ENCODE measurements at regions not wholly inside any gene's neighbourhood (a gene's known extent, or its start where the extent isn't known, plus 50 kb on each side); places are given as distances from the start of the nearest gene placed in this dataset.

DNA sequence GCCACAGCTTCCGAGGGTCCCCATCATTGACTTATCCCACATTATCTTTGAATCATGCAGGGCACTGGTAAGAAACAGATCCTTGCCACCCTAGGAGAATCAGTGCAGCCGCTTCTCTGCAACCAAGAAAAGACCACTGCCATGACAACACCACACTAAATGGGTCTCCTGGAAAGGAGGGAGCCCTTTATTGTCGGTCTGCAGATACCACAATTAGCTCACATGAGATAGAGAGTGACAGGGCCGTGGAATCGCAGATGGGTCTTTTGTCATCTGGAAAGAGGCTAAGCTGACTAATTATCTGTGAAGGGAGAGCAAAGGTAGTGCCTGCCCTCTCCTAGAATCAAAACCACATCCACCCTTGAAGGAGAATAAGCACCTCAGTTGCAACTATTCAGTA, 178.3 kb upstream of the MYO16 start:
- no peak overlapping the region for H3K27ac ChIP-seq
- no peak for DNase-seq (ENCODE audit: low spot score)
- no peak overlapping the region for H3K4me3 ChIP-seq
- TF ChIP-seq, protein P1, sequence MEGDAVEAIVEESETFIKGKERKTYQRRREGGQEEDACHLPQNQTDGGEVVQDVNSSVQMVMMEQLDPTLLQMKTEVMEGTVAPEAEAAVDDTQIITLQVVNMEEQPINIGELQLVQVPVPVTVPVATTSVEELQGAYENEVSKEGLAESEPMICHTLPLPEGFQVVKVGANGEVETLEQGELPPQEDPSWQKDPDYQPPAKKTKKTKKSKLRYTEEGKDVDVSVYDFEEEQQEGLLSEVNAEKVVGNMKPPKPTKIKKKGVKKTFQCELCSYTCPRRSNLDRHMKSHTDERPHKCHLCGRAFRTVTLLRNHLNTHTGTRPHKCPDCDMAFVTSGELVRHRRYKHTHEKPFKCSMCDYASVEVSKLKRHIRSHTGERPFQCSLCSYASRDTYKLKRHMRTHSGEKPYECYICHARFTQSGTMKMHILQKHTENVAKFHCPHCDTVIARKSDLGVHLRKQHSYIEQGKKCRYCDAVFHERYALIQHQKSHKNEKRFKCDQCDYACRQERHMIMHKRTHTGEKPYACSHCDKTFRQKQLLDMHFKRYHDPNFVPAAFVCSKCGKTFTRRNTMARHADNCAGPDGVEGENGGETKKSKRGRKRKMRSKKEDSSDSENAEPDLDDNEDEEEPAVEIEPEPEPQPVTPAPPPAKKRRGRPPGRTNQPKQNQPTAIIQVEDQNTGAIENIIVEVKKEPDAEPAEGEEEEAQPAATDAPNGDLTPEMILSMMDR (IDR thresholded peaks at IDR 0.05), result no peak

DNA sequence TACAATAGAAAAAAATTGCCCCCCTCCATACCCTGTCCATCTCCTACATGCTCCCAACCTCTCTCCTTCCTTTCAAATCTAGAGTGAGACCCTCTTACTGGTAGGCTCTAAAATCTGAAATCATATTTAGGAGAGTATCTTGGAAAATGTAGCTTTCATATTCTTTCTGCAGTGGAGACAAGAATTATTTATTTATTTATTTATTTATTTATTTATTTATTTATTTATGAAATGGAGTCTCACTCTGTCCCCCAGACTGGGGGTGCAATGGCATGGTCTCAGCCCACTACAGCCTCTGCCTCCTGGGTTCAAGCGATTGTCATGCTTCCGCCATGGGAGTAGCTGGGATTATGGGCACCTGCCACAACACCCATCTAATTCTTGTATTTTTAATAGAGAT, 174.1 kb upstream of the MYO16 start:
- no peak for DNase-seq (ENCODE audit: low spot score)
- Histone ChIP-seq H3K27ac (no peak overlapping the region), H3K4me3 (no peak overlapping the region)
- TF ChIP-seq, protein P1 (IDR thresholded peaks at IDR 0.05), result no peak

DNA sequence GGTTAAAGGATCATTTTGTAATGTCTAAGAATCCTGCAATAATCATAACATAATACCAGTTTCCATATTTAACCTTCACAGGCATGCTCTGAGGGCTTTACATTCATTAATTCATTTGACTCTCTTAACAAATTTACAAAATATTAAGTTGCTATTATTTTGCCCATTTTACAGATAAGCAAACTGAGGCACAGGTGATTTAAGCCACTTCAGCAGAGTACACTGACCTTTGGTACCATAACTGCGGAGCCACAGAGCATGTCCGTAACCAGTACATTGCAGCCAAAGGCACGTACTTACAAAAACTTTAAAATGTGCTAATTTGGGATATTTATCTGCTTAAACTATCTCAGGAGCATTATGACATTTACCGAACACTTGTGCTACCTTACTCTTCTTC, 169.4 kb upstream of the MYO16 start:
- TF ChIP-seq, protein P1 (IDR thresholded peaks at IDR 0.05), result no peak
- Histone ChIP-seq H3K27ac (no peak overlapping the region), H3K4me3 (no peak overlapping the region)
- no peak for DNase-seq (ENCODE audit: low spot score)

DNA sequence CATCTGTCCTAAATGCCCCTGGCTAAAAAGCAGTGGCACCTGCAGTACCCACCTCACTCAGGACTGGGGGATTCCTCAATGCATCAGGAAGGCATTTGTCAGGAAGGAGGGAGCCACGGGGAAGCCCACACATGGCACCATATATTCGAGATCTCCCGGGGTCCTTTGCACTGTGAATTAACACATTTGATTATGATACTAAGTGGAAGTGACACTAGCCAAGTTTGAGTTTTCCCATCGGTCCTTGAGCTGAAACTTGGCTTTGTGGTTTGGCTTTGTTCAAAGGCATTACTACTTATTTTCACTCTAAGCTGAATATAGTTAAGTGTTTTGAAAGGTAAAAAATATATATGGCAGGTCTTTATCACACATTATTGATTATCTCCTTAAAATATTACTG, 168.7 kb upstream of the MYO16 start:
- TF ChIP-seq, protein P1 (IDR thresholded peaks at IDR 0.05), result no peak
- H3K27ac ChIP-seq, result no peak overlapping the region
- DNase-seq (ENCODE audit: low spot score), result no peak
- no peak overlapping the region for H3K4me3 ChIP-seq

DNA sequence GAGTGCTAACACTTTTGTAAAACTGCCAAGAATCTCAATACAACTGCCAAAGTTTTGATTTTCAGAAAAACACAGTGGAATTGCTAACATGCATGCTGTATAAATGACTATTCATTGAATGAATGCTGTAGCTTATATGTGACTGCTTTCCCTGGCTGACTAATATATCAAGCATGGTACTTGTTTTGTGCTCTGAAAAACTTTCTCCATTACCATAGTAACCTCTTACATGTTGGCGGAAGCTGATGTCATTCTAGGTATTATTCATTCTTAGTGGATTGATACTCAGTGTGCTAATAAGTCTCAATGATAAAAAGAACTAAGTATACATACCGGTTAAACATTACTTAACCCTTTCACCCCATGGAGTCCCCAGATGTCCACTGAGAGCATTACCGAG, 166.1 kb upstream of the MYO16 start:
- TF ChIP-seq, protein P1 (IDR thresholded peaks at IDR 0.05), result no peak
- no peak for DNase-seq (ENCODE audit: low spot score)
- H3K4me3 ChIP-seq, result no peak overlapping the region
- H3K27ac ChIP-seq, result no peak overlapping the region

DNA sequence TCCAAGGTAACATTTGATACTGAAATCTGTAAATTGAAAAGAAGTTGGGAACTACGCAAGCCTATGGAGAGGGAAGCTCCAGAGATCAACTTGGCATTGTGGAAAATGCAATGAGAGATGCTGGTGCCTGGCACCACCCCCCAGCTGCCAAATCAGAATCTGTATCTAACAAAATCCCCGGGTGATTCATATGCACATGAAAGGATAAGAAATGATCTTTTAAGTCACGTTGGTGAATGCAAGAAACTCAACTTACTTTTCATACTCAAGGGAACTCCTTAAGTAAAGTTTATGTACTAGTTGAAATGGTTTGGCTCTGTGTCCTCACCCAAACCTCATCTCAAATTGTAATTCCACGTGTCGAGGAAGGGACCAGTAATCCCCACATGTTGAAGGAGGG, 158.5 kb upstream of the MYO16 start:
- TF ChIP-seq, protein P1 (IDR thresholded peaks at IDR 0.05), result no peak
- no peak for DNase-seq (ENCODE audit: low spot score)
- H3K27ac ChIP-seq, result no peak overlapping the region
- no peak overlapping the region for H3K4me3 ChIP-seq

DNA sequence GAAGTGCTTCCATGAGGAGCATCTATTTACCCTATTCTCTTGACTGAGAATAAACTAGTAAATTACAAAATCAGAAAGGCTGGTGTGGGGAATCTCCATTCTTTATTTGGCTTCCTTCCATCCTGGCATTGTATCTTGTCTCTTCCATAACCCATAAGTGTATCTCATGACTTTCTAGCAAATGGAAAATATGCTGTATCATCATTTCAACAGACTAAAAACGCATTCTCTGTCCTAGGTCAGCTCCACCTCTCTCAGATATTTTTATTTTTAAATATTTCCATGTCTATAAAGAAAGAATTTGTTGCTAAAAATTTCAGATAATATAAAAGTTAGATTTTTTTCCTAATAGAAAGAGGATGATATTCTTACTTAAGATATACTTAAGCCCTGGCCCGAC, 154.2 kb upstream of the MYO16 start:
- Histone ChIP-seq H3K4me3 (no peak overlapping the region), H3K27ac (no peak overlapping the region)
- no peak for DNase-seq (ENCODE audit: low spot score)
- TF ChIP-seq, protein P1 (IDR thresholded peaks at IDR 0.05), result no peak
